ENCODE measurements at regions not wholly inside any gene's neighbourhood (a gene's known extent, or its start where the extent isn't known, plus 50 kb on each side); places are given as distances from the start of the nearest gene placed in this dataset.

DNA sequence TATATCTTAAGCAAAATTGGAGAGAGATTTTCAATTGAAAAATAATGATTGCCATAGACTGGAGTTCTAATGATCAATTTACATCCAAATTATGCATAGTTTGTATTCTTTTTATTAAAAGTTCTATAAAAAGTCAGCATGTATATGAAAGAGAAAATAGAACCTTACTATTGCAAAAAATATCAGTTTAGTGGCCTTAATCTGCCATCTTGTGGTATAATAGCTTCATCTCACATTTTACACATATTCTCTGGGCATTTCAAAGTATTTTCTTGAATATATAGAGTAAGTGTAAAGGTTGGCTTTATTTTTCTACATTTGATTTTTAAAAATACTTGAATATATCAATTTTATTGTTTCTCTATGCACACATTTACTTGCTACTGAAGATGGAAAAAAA, 1858.6 kb upstream of the CDH9 start:
- no peak for DNase-seq (ENCODE audit: low spot score)
- Histone ChIP-seq H3K27me3 (replicated peaks; ENCODE audit: insufficient read depth) (no peaks in the 10 kb centered on the region), H3K4me3 (no peak overlapping the region), H3K9me3 (no peaks in the 10 kb centered on the region), H3K4me1 (ENCODE audit: control insufficient read depth in 1 of 2, low read depth in 2 of 2) (no peaks in the 10 kb centered on the region), H3K27ac (no peak overlapping the region), H3K36me3 (no peaks in the 10 kb centered on the region)
- TF ChIP-seq, protein P1, sequence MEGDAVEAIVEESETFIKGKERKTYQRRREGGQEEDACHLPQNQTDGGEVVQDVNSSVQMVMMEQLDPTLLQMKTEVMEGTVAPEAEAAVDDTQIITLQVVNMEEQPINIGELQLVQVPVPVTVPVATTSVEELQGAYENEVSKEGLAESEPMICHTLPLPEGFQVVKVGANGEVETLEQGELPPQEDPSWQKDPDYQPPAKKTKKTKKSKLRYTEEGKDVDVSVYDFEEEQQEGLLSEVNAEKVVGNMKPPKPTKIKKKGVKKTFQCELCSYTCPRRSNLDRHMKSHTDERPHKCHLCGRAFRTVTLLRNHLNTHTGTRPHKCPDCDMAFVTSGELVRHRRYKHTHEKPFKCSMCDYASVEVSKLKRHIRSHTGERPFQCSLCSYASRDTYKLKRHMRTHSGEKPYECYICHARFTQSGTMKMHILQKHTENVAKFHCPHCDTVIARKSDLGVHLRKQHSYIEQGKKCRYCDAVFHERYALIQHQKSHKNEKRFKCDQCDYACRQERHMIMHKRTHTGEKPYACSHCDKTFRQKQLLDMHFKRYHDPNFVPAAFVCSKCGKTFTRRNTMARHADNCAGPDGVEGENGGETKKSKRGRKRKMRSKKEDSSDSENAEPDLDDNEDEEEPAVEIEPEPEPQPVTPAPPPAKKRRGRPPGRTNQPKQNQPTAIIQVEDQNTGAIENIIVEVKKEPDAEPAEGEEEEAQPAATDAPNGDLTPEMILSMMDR (IDR thresholded peaks at IDR 0.05) = no peak
- ATAC-seq (ENCODE audit: insufficient number of reproducible peaks, low FRiP score, low read depth) = no peak

- no peaks in the 10 kb centered on the region for H3K36me3 ChIP-seq
These were observed 1842.5 kb upstream of the CDH9 start for GRCh38 chr5:28880936-28881335.

GRCh38 chr5:28877050-28877449, 1838.7 kb upstream of the CDH9 start:
- Histone ChIP-seq H3K4me1 (ENCODE audit: control insufficient read depth in 1 of 2, low read depth in 2 of 2) (no peaks in the 10 kb centered on the region), H3K4me3 (no peak overlapping the region), H3K36me3 (no peaks in the 10 kb centered on the region), H3K27me3 (replicated peaks; ENCODE audit: insufficient read depth) (no peaks in the 10 kb centered on the region), H3K9me3 (no peaks in the 10 kb centered on the region), H3K27ac (no peak overlapping the region)
- DNase-seq (ENCODE audit: low spot score) (no peak), ATAC-seq (ENCODE audit: insufficient number of reproducible peaks, low FRiP score, low read depth) (no peak)
- TF ChIP-seq, protein P1 (IDR thresholded peaks at IDR 0.05) = no peak

More at GRCh38 chr5:28880936-28881335, 1842.5 kb upstream of the CDH9 start:
- Histone ChIP-seq H3K27me3 (replicated peaks; ENCODE audit: insufficient read depth) (no peaks in the 10 kb centered on the region), H3K4me1 (ENCODE audit: control insufficient read depth in 1 of 2, low read depth in 2 of 2) (no peaks in the 10 kb centered on the region), H3K4me3 (no peak overlapping the region), H3K27ac (no peak overlapping the region), H3K9me3 (no peaks in the 10 kb centered on the region)
- DNase-seq (ENCODE audit: low spot score) (no peak), ATAC-seq (ENCODE audit: insufficient number of reproducible peaks, low FRiP score, low read depth) (no peak)
- TF ChIP-seq, protein P1 (IDR thresholded peaks at IDR 0.05) = no peak

- Histone ChIP-seq H3K9me3 (no peaks in the 10 kb centered on the region), H3K4me1 (ENCODE audit: control insufficient read depth in 1 of 2, low read depth in 2 of 2) (no peaks in the 10 kb centered on the region), H3K4me3 (no peak overlapping the region), H3K27ac (no peak overlapping the region), H3K36me3 (no peaks in the 10 kb centered on the region), H3K27me3 (replicated peaks; ENCODE audit: insufficient read depth) (no peaks in the 10 kb centered on the region)
- TF ChIP-seq, protein P1 (IDR thresholded peaks at IDR 0.05) = no peak
- ATAC-seq (ENCODE audit: insufficient number of reproducible peaks, low FRiP score, low read depth) = no peak
- no peak for DNase-seq (ENCODE audit: low spot score)
These were observed 1825.6 kb upstream of the CDH9 start for GRCh38 chr5:28864006-28864405.

GRCh38 chr5:28862860-28863196, 1824.4 kb upstream of the CDH9 start:
- DNase-seq (ENCODE audit: low spot score) (no peak), ATAC-seq (ENCODE audit: insufficient number of reproducible peaks, low FRiP score, low read depth) (no peak)
- H3K36me3 ChIP-seq = no peaks in the 10 kb centered on the region
- H3K4me3 ChIP-seq = no peak overlapping the region
- TF ChIP-seq, protein P1 (IDR thresholded peaks at IDR 0.05) = no peak
- H3K4me1 ChIP-seq (ENCODE audit: control insufficient read depth in 1 of 2, low read depth in 2 of 2) = no peaks in the 10 kb centered on the region
- no peaks in the 10 kb centered on the region for H3K9me3 ChIP-seq
- no peaks in the 10 kb centered on the region for H3K27me3 ChIP-seq (replicated peaks; ENCODE audit: insufficient read depth)
- H3K27ac ChIP-seq = no peak overlapping the region
